ENCODE measurements at regions not wholly inside any gene's neighbourhood (a gene's known extent, or its start where the extent isn't known, plus 50 kb on each side); places are given as distances from the start of the nearest gene placed in this dataset.
A peak's percentile ranks its signal among the peaks of the same experiment; 100 is the strongest.

- H3K4me3 ChIP-seq (replicated peaks in 1 of 2; ENCODE audit: low read depth in 2 of 2, low read length in 2 of 2): no peak overlapping the region
- TF ChIP-seq CTCF (IDR thresholded peaks at IDR 0.05; ENCODE audit: low read depth, low read length): no peak
- DNase-seq (ENCODE audit: low read depth in 2 of 2): no peak
Observed at GRCh38 chr5:117690612-117691011, 1116.0 kb upstream of the SEMA6A start.

GRCh38 chr5:117686926-117687325 lies 1112.3 kb upstream of the SEMA6A start:
- no peak overlapping the region for H3K4me3 ChIP-seq (replicated peaks in 1 of 2; ENCODE audit: low read depth in 2 of 2, low read length in 2 of 2)
- DNase-seq (ENCODE audit: low read depth in 2 of 2): no peak
- TF ChIP-seq CTCF (IDR thresholded peaks at IDR 0.05; ENCODE audit: low read depth, low read length): no peak

- no peak for TF ChIP-seq CTCF (IDR thresholded peaks at IDR 0.05; ENCODE audit: low read depth, low read length)
- H3K4me3 ChIP-seq (replicated peaks in 1 of 2; ENCODE audit: low read depth in 2 of 2, low read length in 2 of 2): no peak overlapping the region
- peak in 1 of 2 donors; percentile 2 for DNase-seq (ENCODE audit: low read depth in 2 of 2)
Observed at GRCh38 chr5:117682416-117682815, 1107.8 kb upstream of the SEMA6A start.

- TF ChIP-seq CTCF (IDR thresholded peaks at IDR 0.05; ENCODE audit: low read depth, low read length): no peak
- DNase-seq (ENCODE audit: low read depth in 2 of 2): no peak
- H3K4me3 ChIP-seq (replicated peaks in 1 of 2; ENCODE audit: low read depth in 2 of 2, low read length in 2 of 2): no peak overlapping the region
Observed at GRCh38 chr5:117681431-117682254, 1107.0 kb upstream of the SEMA6A start.

GRCh38 chr5:117680426-117680825 lies 1105.8 kb upstream of the SEMA6A start:
- peak; percentile 3 to 24 for DNase-seq (ENCODE audit: low read depth in 2 of 2)
- no peak overlapping the region for H3K4me3 ChIP-seq (replicated peaks in 1 of 2; ENCODE audit: low read depth in 2 of 2, low read length in 2 of 2)
- TF ChIP-seq CTCF (IDR thresholded peaks at IDR 0.05; ENCODE audit: low read depth, low read length): no peak

- TF ChIP-seq CTCF (IDR thresholded peaks at IDR 0.05; ENCODE audit: low read depth, low read length): no peak
- DNase-seq (ENCODE audit: low read depth in 2 of 2): no peak
Observed at GRCh38 chr5:117679046-117679445, 1104.4 kb upstream of the SEMA6A start.

More at GRCh38 chr5:117679046-117679445, 1104.4 kb upstream of the SEMA6A start:
- H3K4me3 ChIP-seq (replicated peaks in 1 of 2; ENCODE audit: low read depth in 2 of 2, low read length in 2 of 2): no peak overlapping the region
